NCI-H187 treated with DMSO at 0.1 percent for 48 hours (cell line): ENCODE measurements at regions not wholly inside any gene's neighbourhood (a gene's known extent, or its start where the extent isn't known, plus 50 kb on each side); places are given as distances from the start of the nearest gene placed in this dataset.
A peak's percentile ranks its signal among the peaks of the same experiment; 100 is the strongest.
"Not testable (repeated sequence)": the region's sequence is repeated elsewhere in the genome, so short reads cannot be mapped to it uniquely, and the experiment has no call there.

Source experiments
- DNase-seq: peaks from one replicate; lab custom pipeline; 2025; lab: John Stamatoyannopoulos, UW

- DNase-seq: no peak
Observed at GRCh38 chr1:60915441-60915840, 166.9 kb upstream of the NFIA start.

- no peak for DNase-seq
Observed at GRCh38 chr1:60914982-60915381, 167.4 kb upstream of the NFIA start.

DNA sequence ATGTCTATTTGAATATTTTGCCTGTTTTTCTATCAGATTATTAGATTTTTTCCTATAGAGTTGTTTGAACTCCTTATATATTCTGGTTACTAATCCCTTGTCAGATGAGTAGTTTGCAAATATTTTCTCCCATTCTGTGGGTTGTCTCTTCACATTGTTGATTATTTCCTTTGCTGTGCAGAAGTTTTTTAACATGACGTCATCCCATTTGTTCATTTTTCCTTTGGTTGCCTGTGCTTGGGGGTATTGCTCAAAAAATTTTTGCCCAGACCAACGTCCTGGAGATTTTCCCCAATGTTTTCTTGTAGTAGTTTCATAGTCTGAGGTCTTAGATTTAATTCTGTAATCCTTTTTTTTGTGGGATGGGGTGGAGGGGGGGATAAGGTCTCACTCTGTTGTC, 168.7 kb upstream of the NFIA start:
- DNase-seq: not testable (repeated sequence)

- no peak for DNase-seq
Observed at GRCh38 chr1:60913039-60913438, 169.3 kb upstream of the NFIA start.

DNA sequence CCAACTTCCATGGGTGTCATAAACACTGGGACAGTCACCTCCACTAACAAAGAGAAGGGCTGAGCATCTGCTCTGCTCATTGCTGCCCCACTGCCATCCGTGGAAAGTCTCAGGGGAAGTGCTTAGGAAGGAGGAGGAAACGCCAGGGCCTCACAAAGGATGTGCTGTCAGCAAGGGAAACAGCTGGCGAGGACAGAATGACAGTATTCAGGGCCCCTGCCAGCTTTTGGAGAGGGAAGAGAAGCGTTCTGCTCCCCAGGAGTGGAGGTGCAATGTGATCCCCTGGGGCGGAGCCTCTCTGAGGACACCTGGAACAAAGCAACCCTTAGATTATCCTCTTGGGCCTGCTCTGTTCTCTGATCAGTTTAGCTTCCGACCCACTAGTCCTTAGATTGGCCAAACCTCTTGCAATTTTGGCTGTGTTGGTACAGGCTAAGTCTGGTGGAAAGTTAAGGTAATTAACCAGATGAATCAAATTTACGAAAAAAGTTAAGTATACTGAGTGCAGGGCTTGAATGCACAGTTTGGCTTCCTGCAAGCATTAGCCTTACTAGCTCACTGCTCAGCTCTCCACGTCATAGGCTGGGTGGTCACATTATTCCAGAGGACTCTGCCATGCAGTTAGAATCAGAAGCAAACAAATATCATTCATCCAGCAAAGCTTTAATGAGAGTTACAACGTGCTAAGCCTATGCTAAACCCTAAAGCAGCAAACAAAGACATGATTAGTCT, 170.2 kb upstream of the NFIA start:
- DNase-seq: peak; percentile 42

DNA sequence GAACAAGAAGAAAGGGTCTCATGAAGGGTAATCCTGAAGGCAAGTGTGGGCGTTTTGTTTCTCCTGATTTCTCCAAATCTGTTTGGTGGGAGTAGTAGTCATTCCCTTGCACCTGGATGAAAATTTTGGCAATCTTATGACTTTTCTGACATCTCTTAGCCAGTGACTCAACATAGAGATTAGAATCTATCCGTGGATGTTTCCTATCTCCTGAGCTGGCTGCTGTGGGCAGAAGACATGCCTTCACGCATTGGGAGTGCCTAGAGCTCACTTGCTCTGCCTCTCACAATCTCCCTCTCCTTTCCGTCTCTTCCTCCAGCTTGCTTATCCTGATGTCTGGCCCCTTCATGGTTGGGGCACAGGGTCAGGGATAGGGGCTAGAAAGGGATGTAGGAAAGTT, 174.2 kb upstream of the NFIA start:
- DNase-seq: no peak

DNA sequence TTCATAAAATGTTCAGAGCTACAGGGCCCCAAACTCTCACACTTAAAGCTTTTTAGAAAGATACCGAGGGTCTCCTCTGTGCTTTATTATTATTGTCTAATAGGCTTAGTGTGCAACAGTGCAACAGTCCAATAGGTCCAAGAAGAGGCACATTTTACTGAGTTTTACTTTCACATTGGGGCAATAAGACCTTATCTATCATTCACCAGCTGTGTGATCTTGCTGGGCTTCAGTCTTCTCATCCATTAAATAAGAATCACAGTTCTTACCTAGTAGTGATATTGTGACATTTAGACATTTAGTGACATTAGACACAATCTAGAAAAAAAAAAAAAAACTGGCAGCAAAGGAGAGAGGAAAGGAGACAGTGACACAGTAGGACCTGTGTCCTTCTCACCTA, 175.8 kb upstream of the NFIA start:
- DNase-seq: no peak

DNA sequence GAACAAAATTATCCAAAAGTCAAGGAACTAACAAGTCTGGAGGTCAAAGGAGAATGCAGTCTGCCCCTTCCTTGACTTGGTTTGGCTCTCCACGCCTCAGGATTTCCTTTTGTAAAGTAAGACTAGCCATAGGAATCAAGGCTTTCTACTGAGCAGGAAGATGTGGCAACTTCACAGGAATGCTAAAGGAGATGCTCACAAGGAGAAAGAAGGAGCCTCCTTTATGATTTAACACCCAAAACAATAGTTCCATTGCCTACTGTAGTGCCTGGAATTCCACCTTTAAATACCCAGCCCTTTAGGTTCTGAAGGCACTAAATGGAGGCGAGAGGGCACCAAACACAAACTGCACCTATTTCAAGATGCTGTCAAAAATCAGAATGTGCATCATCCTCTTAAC, 176.3 kb upstream of the NFIA start:
- no peak for DNase-seq

- DNase-seq: no peak
Observed at GRCh38 chr1:60904099-60904851, 178.1 kb upstream of the NFIA start.

DNA sequence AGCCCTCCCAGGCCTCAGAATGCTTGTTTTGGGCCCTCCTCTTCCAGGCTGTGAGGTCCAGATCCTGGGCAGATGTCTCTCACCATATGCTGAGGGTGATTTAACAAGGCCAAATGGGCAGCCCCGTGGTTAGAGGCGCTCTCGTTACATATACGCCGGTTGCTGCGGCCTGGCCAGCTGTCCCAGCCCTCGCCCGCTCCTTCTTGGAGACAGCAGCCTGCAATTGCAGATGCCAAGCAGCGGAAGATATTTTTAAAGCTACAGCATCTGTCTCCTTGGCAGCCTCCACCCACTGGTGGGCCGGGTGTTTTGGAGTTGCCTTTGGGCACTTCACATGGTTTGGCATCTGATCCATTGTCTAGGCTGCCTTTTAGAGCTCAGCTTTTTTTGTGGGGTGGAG, 178.8 kb upstream of the NFIA start:
- DNase-seq: no peak

DNA sequence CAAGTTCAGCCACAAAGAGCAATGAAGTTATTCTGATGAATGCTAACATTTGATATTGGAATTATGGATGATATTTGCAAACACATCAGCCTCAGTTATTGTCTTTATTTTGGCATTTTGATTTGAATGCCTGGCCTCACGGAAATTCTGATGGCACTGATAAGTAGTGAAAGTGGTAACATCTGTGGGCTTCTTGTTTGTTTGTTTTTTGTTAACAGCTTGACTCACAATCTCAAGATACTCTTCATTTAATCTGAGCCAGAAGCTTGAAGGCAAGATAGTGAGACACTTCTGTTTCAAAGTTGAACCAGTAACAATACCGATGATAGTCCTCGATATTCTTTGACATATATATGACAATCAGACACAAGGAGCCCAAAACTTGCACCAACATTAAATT, 182.9 kb upstream of the NFIA start:
- no peak for DNase-seq

- DNase-seq: no peak
Observed at GRCh38 chr1:60898987-60899386, 183.4 kb upstream of the NFIA start.

DNA sequence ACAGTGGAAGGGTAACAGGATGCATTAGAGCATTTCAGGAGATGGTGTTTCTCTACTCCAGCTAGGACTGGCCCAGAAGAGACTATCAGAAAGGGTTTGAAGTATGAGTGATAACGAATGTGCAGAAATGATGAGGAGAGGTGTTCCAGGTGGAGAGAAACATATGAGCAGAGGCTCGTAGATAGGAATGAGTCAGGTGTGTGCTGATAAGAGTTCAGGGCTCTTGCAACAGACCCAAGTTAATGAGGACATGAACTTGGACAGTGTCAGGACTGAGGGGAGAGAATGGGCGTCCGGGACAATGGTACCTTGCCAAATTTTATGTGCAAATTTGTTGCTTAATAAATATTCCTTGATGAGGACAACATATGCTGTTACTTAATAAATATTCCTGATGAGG, 183.9 kb upstream of the NFIA start:
- DNase-seq: no peak

GRCh38 chr1:60896701-60897363, 185.5 kb upstream of the NFIA start:
- DNase-seq: no peak

GRCh38 chr1:60895701-60896100, 186.7 kb upstream of the NFIA start:
- DNase-seq: no peak

DNA sequence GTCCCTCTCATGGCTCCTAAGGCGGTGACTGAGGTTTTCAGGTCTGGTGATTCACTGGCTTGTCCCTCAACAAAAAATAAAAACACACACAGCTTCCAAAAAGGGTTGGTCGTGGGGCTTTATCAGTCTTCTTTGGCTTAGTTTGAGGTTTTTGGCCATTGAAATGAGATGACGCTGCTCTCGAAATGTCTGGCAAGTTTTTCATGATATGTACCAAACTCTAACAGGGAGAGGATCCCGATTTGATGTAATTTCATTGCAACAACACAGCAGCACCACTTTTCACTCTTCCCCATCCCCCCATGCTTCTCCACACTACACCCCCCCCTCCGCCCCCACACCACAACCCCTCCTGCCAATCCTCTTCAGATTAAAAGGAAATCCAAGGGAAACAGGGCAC, 187.1 kb upstream of the NFIA start:
- DNase-seq: no peak

- no peak for DNase-seq
Observed at GRCh38 chr1:60894741-60895140, 187.6 kb upstream of the NFIA start.

GRCh38 chr1:60894130-60894529, 188.2 kb upstream of the NFIA start:
- no peak for DNase-seq

- DNase-seq: no peak
Observed at GRCh38 chr1:60893136-60893930, 189.0 kb upstream of the NFIA start.

DNA sequence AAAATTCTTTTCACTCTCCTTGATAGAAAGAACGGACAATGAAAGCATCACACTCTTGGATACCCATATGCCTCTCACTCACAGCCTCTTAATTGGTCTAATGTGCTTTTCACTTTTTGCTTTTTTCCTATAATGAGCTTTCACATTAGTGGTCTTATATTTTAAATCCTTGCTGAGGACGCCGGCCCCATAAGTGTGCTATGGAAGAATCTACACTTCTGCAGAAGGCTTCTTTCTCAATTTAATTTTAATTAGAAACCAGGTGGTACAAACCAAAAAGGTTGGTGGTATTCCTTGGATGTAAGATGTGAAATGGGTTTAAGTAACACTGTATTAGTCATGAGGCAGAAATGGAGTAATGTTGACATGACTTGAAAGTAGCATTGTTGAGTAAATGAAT, 190.6 kb upstream of the NFIA start:
- no peak for DNase-seq

- DNase-seq: no peak
Observed at GRCh38 chr1:60891281-60891680, 191.1 kb upstream of the NFIA start.

DNA sequence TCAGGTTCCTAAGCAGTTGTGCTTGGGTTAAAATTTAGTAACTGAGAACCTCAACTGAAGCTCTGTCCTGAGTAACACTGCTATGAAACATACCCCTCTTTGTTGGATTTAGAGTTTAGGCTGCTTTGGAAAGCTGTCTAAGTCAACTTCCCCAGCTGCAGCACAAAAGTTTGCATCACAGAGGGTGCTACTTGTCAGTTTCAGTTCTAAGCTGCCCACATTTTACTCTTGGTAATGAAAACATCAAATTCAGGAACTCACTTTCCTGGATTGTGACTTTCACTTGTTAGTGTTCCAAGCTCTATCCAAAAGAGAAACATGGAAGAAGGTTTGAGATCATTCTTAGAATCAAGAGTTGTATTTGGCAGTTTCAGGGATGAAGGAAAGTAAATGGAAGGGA, 191.7 kb upstream of the NFIA start:
- no peak for DNase-seq
